IMR-90 (cell line): ENCODE measurements at regions not wholly inside any gene's neighbourhood (a gene's known extent, or its start where the extent isn't known, plus 50 kb on each side); places are given as distances from the start of the nearest gene placed in this dataset.
"Not testable (repeated sequence)": the region's sequence is repeated elsewhere in the genome, so short reads cannot be mapped to it uniquely, and the experiment has no call there.

Source experiments
- ATAC-seq: fragments of 200-7000 bp; cut with Tn5 transposase; 2 replicates; pipeline ENCODE4 v1.9.1; 2020; ENCODE audit warnings: low read depth, mild to moderate bottlenecking, moderate library complexity
- BruUV-seq: library from RNA; stranded (reverse); fragments of 400-500 nt; replicated peaks from 2 replicates; lab custom pipeline; 2021; lab: Mats Ljungman, UMichigan
- CTCF ChIA-PET: fragments of 300-600 bp; formaldehyde crosslinking; extraction: SDS; loops from one replicate; lab custom pipeline; 2021; ENCODE audit warnings: antibody characterized with exemption; lab: Yijun Ruan, JAX
- POLR2A ChIA-PET: fragments of 300-600 bp; sonication (Branson Sonifier 250); formaldehyde crosslinking; loops from one replicate; lab custom pipeline; 2022; ENCODE audit warnings: antibody characterized with exemption; ENCODE audit not compliant: unreplicated experiment; lab: Charles Lee
- DNase-seq: peaks from one replicate; pipeline ENCODE4 v3.0.0; 2013
- H2AFZ ChIP-seq: replicated peaks from 2 replicates; pipeline ENCODE3; 2013; ENCODE audit warnings: low read length, mild to moderate bottlenecking; ENCODE audit not compliant: poor library complexity
- H2AK5ac ChIP-seq: 2 replicates; pipeline ENCODE4 v1.6.1; 2013; ENCODE audit warnings: low read depth, low read length, inconsistent platforms
- H2AK9ac ChIP-seq: replicated peaks from 2 replicates; pipeline ENCODE3; 2013; ENCODE audit warnings: mild to moderate bottlenecking, low read depth, low read length, moderate library complexity; ENCODE audit not compliant: poor library complexity
- H2BK120ac ChIP-seq: 2 replicates; pipeline ENCODE4 v1.6.1; 2013; ENCODE audit warnings: low read depth, low read length, inconsistent platforms
- H2BK15ac ChIP-seq: 3 replicates; pipeline ENCODE4 v1.6.1; 2013; ENCODE audit warnings: low read depth, low read length, inconsistent platforms
- H2BK20ac ChIP-seq: 2 replicates; pipeline ENCODE4 v1.6.1; 2013; ENCODE audit warnings: low read depth, mild to moderate bottlenecking, inconsistent platforms, low read length, moderate library complexity
- H2BK5ac ChIP-seq: 2 replicates; pipeline ENCODE4 v1.6.1; 2013; ENCODE audit warnings: mild to moderate bottlenecking, low read depth, low read length, inconsistent platforms; ENCODE audit not compliant: poor library complexity, severe bottlenecking
- H3K14ac ChIP-seq: replicated peaks from 2 replicates; pipeline ENCODE4 v1.6.1; 2013; ENCODE audit warnings: low read depth, low read length, inconsistent platforms
- H3K18ac ChIP-seq: 2 replicates; pipeline ENCODE4 v1.6.1; 2013; ENCODE audit warnings: low read depth, low read length, control low read depth
- H3K23ac ChIP-seq: 2 replicates; pipeline ENCODE4 v1.6.1; 2013; ENCODE audit warnings: low read depth, low read length, inconsistent platforms
- H3K27ac ChIP-seq: 2 replicates; pipeline ENCODE4 v1.5.1; 2013; ENCODE audit warnings: mild to moderate bottlenecking, control low read depth, low read length; ENCODE audit not compliant: insufficient read depth
- H3K27me3 ChIP-seq: 2 replicates; pipeline ENCODE4 v1.6.1; 2013; ENCODE audit warnings: low read length; ENCODE audit not compliant: control insufficient read depth, insufficient read depth
- H3K36me3 ChIP-seq: 2 replicates; pipeline ENCODE4 v1.6.1; 2013; ENCODE audit warnings: low read length, mixed read lengths; ENCODE audit not compliant: control insufficient read depth, insufficient read depth
- H3K4ac ChIP-seq: 2 replicates; pipeline ENCODE4 v1.6.1; 2013; ENCODE audit warnings: low read depth, low read length, inconsistent platforms
- H3K4me1 ChIP-seq: 2 replicates; pipeline ENCODE4 v1.6.1; 2013; ENCODE audit warnings: low read length, mixed read lengths; ENCODE audit not compliant: control insufficient read depth, insufficient read depth
- H3K4me2 ChIP-seq: 2 replicates; pipeline ENCODE4 v1.6.1; 2013; ENCODE audit warnings: low read depth, mild to moderate bottlenecking, control low read depth, low read length, moderate library complexity
- H3K4me3 ChIP-seq: 2 replicates; pipeline ENCODE4 v1.5.1; 2013; ENCODE audit warnings: low read depth, mild to moderate bottlenecking, control low read depth, low read length, moderate library complexity; ENCODE audit not compliant: insufficient read depth
- H3K56ac ChIP-seq: 2 replicates; pipeline ENCODE4 v1.6.1; 2013; ENCODE audit warnings: low read length, inconsistent platforms; ENCODE audit not compliant: insufficient read depth; ENCODE audit errors: extremely low read depth
- H3K79me1 ChIP-seq, 2 experiments: 2 replicates each; pipeline ENCODE4 v1.6.1; 2013; ENCODE audit warnings: low read length in 2 of 2, inconsistent platforms in 1 of 2, low read depth in 1 of 2
- H3K9ac ChIP-seq: 2 replicates; pipeline ENCODE4 v1.6.1; 2013; ENCODE audit warnings: low read depth, low read length, control low read depth
- H3K9me1 ChIP-seq: 2 replicates; pipeline ENCODE4 v1.6.1; 2013; ENCODE audit warnings: low read length, inconsistent platforms; ENCODE audit not compliant: insufficient read depth
- H3K9me3 ChIP-seq: 2 replicates; pipeline ENCODE4 v1.6.1; 2013; ENCODE audit warnings: low read length; ENCODE audit not compliant: control insufficient read depth, insufficient read depth
- H4K20me1 ChIP-seq: 2 replicates; pipeline ENCODE4 v1.6.1; 2013; ENCODE audit warnings: low read length, inconsistent platforms; ENCODE audit not compliant: insufficient read depth
- H4K5ac ChIP-seq: 2 replicates; pipeline ENCODE4 v1.6.1; 2013; ENCODE audit warnings: mild to moderate bottlenecking, low read depth, low read length, control low read depth
- H4K8ac ChIP-seq, 2 experiments: 2 replicates each; pipeline ENCODE4 v1.6.1; 2013; ENCODE audit warnings: low read depth in 2 of 2, low read length in 2 of 2, control low read depth in 1 of 2, inconsistent platforms in 1 of 2
- H4K91ac ChIP-seq: 2 replicates; pipeline ENCODE4 v1.6.1; 2013; ENCODE audit warnings: low read depth, low read length, inconsistent platforms; ENCODE audit not compliant: insufficient read depth
- WGBS, 2 experiments: methylation state at CpG; one replicate each; pipeline versions ENCODE4 v1.1.5 to v1.1.7; 2013; ENCODE audit warnings: missing lambda C conversion rate in 2 of 2; ENCODE audit not compliant: insufficient read length in 1 of 2; ENCODE audit errors: extremely low coverage in 2 of 2; 5-methylcytosine and 5-hydroxymethylcytosine counted together
- dilution Hi-C: fragments of 300-500 bp; cut with HindIII; formaldehyde crosslinking; loops from one replicate; pipeline ENCODE4 v1.14.3; 2018; ENCODE audit warnings: low sequenced_read_pairs; ENCODE audit not compliant: unreplicated experiment
- in situ Hi-C: fragments of 300-500 bp; cut with MboI; formaldehyde crosslinking; loops from 3 replicates; pipeline ENCODE4 v1.14.3; 2019; ENCODE audit warnings: low sequenced_read_pairs, inconsistent platforms, mixed read lengths
- intact Hi-C: fragments of 100-400 bp; cut with micrococcal nuclease; formaldehyde crosslinking; loops from 2 replicates; pipeline ENCODE4 v1.10.0; 2022

GRCh38 chr14:81623771-81624396 is 90.2 kb upstream of the SEL1L start:
- POLR2A ChIA-PET, BruUV-seq: not testable (repeated sequence)

More at GRCh38 chr14:81623771-81624396, 90.2 kb upstream of the SEL1L start:
- CTCF ChIA-PET, H3K79me1 ChIP-seq, DNase-seq, H2BK5ac ChIP-seq, H3K9ac ChIP-seq, H2BK15ac ChIP-seq, H3K23ac ChIP-seq, in situ Hi-C loops, H4K91ac ChIP-seq, H3K56ac ChIP-seq, H4K20me1 ChIP-seq, intact Hi-C loops, ATAC-seq, H3K9me3 ChIP-seq, H4K8ac ChIP-seq, H2BK20ac ChIP-seq, dilution Hi-C loops, H3K4me1 ChIP-seq, H2AFZ ChIP-seq, H3K4me3 ChIP-seq, H3K27ac ChIP-seq, H2BK120ac ChIP-seq, H3K4ac ChIP-seq, H4K5ac ChIP-seq, H3K14ac ChIP-seq, H3K36me3 ChIP-seq, H3K18ac ChIP-seq, H2AK9ac ChIP-seq, H3K9me1 ChIP-seq, H2AK5ac ChIP-seq, H3K27me3 ChIP-seq, H3K4me2 ChIP-seq: not testable (repeated sequence)
- 92% methylated on average over 6 of the region's 55 CpGs; no CpG with 5 or more reads in 1 of the 2 experiments for WGBS, 2 experiments
